ENCODE measurements at regions not wholly inside any gene's neighbourhood (a gene's known extent, or its start where the extent isn't known, plus 50 kb on each side); places are given as distances from the start of the nearest gene placed in this dataset.

- no peak for DNase-seq (ENCODE audit: low read depth)
- H3K4me3 ChIP-seq (ENCODE audit: low read depth, low read length): no peak overlapping the region
- TF ChIP-seq MAX (IDR thresholded peaks at IDR 0.05; ENCODE audit: low read depth, low read length) (no peak), CTCF (IDR thresholded peaks at IDR 0.05; ENCODE audit: low read depth, low read length) (no peak), POLR2A (IDR thresholded peaks at IDR 0.05; ENCODE audit: extremely low read depth, insufficient read length) (no peak), MYC (IDR thresholded peaks at IDR 0.05; ENCODE audit: low read depth, low read length) (no peak)
These were observed 166.1 kb downstream of the LTN1 start for GRCh38 chr21:28826569-28826968.

- TF ChIP-seq POLR2A (IDR thresholded peaks at IDR 0.05; ENCODE audit: extremely low read depth, insufficient read length) (no peak), MYC (IDR thresholded peaks at IDR 0.05; ENCODE audit: low read depth, low read length) (no peak), MAX (IDR thresholded peaks at IDR 0.05; ENCODE audit: low read depth, low read length) (no peak), CTCF (IDR thresholded peaks at IDR 0.05; ENCODE audit: low read depth, low read length) (no peak)
- no peak for DNase-seq (ENCODE audit: low read depth)
- H3K4me3 ChIP-seq (ENCODE audit: low read depth, low read length): no peak overlapping the region
These were observed 166.7 kb downstream of the LTN1 start for GRCh38 chr21:28826021-28826420.

- no peak for DNase-seq (ENCODE audit: low read depth)
- H3K4me3 ChIP-seq (ENCODE audit: low read depth, low read length): no peak overlapping the region
- no peak for TF ChIP-seq MYC (IDR thresholded peaks at IDR 0.05; ENCODE audit: low read depth, low read length)
- TF ChIP-seq POLR2A (IDR thresholded peaks at IDR 0.05; ENCODE audit: extremely low read depth, insufficient read length): no peak
- no peak for TF ChIP-seq MAX (IDR thresholded peaks at IDR 0.05; ENCODE audit: low read depth, low read length)
- TF ChIP-seq CTCF (IDR thresholded peaks at IDR 0.05; ENCODE audit: low read depth, low read length): no peak
These were observed 169.2 kb downstream of the LTN1 start for GRCh38 chr21:28823429-28823828.

- TF ChIP-seq MYC (IDR thresholded peaks at IDR 0.05; ENCODE audit: low read depth, low read length): no peak
- no peak for TF ChIP-seq POLR2A (IDR thresholded peaks at IDR 0.05; ENCODE audit: extremely low read depth, insufficient read length)
- TF ChIP-seq MAX (IDR thresholded peaks at IDR 0.05; ENCODE audit: low read depth, low read length): no peak
- TF ChIP-seq CTCF (IDR thresholded peaks at IDR 0.05; ENCODE audit: low read depth, low read length): no peak
- no peak for DNase-seq (ENCODE audit: low read depth)
- H3K4me3 ChIP-seq (ENCODE audit: low read depth, low read length): no peak overlapping the region
These were observed 170.0 kb downstream of the LTN1 start for GRCh38 chr21:28822486-28823335.

GRCh38 chr21:28822123-28822399 lies 170.6 kb downstream of the LTN1 start:
- TF ChIP-seq MYC (IDR thresholded peaks at IDR 0.05; ENCODE audit: low read depth, low read length) (no peak), POLR2A (IDR thresholded peaks at IDR 0.05; ENCODE audit: extremely low read depth, insufficient read length) (no peak), CTCF (IDR thresholded peaks at IDR 0.05; ENCODE audit: low read depth, low read length) (no peak), MAX (IDR thresholded peaks at IDR 0.05; ENCODE audit: low read depth, low read length) (no peak)
- no peak for DNase-seq (ENCODE audit: low read depth)
- no peak overlapping the region for H3K4me3 ChIP-seq (ENCODE audit: low read depth, low read length)

All from NB4 (cell line).